NT2/D1 (cell line): ENCODE measurements at regions not wholly inside any gene's neighbourhood (a gene's known extent, or its start where the extent isn't known, plus 50 kb on each side); places are given as distances from the start of the nearest gene placed in this dataset.

ENCODE experiments used
- SUZ12 ChIP-seq: IDR thresholded peaks from 2 replicates; pipeline ENCODE4 v1.6.1; 2011; ENCODE audit not compliant: insufficient read length, insufficient read depth; ENCODE audit errors: extremely low read depth
- YY1 ChIP-seq: IDR thresholded peaks from 2 replicates; pipeline ENCODE4 v1.6.1; 2011; ENCODE audit not compliant: insufficient read length, insufficient read depth
- ZNF274 ChIP-seq: IDR thresholded peaks from 2 replicates; pipeline ENCODE4 v1.6.1; 2011; ENCODE audit warnings: mild to moderate bottlenecking, low read depth, low read length

GRCh38 chr3:161740421-161740820, 243.8 kb downstream of the OTOL1 start:
- TF ChIP-seq YY1 (no peak), SUZ12 (no peak), ZNF274 (no peak)
